Upper lobe of left lung (tissue), 4 donors: ENCODE measurements at regions not wholly inside any gene's neighbourhood (a gene's known extent, or its start where the extent isn't known, plus 50 kb on each side); places are given as distances from the start of the nearest gene placed in this dataset.

Source experiments
- EP300 ChIP-seq, 4 donors: sonication (generic); formaldehyde crosslinking; IDR thresholded peaks; one replicate each; pipeline ENCODE4 v1.5.1; 2017; ENCODE audit warnings: antibody characterized with exemption in 4 of 4, control low read depth in 2 of 4
- POLR2A ChIP-seq, 4 donors: fragments of 450-650 bp; IDR thresholded peaks; one replicate each; pipeline ENCODE4 v1.5.1; 2016 to 2017; ENCODE audit warnings: antibody characterized with exemption in 4 of 4, mild to moderate bottlenecking in 2 of 4
- POLR2AphosphoS5 ChIP-seq, 2 donors: sonication (generic); formaldehyde crosslinking; IDR thresholded peaks; one replicate each; pipeline ENCODE4 v1.5.1; 2017; ENCODE audit warnings: antibody characterized with exemption in 2 of 2
- TF ChIP-seq, protein P1 (sequence below), 6 experiments: fragments of 450-650 bp in 4 of 6; fragments of 200-600 bp in 2 of 6; sonication (generic) in 2 of 6; IDR thresholded peaks; one replicate each; pipeline ENCODE4 v1.5.1; 2016 to 2019; ENCODE audit warnings: antibody characterized with exemption in 6 of 6

DNA sequence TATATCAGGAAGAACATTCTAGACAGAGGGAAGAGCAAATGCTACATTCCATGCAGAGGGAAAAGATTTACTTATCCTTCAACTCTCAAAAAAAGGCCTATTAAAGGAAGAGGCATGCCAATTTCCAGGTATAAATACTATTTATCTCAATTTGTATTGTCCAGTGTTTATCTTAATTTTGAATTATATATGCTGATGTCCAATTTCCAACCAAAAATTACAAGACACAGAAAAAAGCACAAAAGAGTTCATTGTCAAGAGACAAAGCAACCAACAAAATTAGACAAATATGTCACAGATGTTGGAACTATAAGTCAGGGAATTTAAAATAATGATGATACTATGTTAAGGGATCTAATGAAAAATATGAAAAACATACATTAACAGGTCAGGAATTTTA, 286.6 kb upstream of the SFSWAP start:
- TF ChIP-seq EP300 (IDR thresholded peaks at IDR 0.05), result no peak
- TF ChIP-seq POLR2AphosphoS5 (IDR thresholded peaks at IDR 0.05), result no peak
- TF ChIP-seq POLR2A (IDR thresholded peaks at IDR 0.05), result no peak
- TF ChIP-seq, protein P1, sequence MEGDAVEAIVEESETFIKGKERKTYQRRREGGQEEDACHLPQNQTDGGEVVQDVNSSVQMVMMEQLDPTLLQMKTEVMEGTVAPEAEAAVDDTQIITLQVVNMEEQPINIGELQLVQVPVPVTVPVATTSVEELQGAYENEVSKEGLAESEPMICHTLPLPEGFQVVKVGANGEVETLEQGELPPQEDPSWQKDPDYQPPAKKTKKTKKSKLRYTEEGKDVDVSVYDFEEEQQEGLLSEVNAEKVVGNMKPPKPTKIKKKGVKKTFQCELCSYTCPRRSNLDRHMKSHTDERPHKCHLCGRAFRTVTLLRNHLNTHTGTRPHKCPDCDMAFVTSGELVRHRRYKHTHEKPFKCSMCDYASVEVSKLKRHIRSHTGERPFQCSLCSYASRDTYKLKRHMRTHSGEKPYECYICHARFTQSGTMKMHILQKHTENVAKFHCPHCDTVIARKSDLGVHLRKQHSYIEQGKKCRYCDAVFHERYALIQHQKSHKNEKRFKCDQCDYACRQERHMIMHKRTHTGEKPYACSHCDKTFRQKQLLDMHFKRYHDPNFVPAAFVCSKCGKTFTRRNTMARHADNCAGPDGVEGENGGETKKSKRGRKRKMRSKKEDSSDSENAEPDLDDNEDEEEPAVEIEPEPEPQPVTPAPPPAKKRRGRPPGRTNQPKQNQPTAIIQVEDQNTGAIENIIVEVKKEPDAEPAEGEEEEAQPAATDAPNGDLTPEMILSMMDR (IDR thresholded peaks at IDR 0.05), result no peak
